ENCODE measurements at regions not wholly inside any gene's neighbourhood (a gene's known extent, or its start where the extent isn't known, plus 50 kb on each side); places are given as distances from the start of the nearest gene placed in this dataset.

DNA sequence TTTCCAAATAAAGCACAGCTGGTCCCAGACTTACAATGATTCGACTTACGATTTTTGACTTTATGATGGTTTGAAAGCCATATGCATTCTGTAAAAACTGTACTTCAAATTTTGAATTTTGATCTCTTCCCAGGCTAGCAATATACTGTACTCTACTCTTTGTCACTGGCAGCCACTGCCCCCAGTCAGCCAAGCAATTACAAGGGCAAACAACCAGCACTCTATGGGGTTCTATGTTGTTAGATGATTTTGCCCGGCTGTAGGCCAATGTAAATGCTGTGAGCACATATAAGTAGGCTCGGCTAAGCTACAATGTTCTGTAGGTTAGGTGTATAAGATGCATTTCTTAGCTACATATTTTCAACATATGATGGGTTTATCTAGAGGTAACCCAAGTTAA, 217.3 kb downstream of the RAB38 start:
- no peak for TF ChIP-seq POLR2A (IDR thresholded peaks at IDR 0.05)
- TF ChIP-seq, protein P1, sequence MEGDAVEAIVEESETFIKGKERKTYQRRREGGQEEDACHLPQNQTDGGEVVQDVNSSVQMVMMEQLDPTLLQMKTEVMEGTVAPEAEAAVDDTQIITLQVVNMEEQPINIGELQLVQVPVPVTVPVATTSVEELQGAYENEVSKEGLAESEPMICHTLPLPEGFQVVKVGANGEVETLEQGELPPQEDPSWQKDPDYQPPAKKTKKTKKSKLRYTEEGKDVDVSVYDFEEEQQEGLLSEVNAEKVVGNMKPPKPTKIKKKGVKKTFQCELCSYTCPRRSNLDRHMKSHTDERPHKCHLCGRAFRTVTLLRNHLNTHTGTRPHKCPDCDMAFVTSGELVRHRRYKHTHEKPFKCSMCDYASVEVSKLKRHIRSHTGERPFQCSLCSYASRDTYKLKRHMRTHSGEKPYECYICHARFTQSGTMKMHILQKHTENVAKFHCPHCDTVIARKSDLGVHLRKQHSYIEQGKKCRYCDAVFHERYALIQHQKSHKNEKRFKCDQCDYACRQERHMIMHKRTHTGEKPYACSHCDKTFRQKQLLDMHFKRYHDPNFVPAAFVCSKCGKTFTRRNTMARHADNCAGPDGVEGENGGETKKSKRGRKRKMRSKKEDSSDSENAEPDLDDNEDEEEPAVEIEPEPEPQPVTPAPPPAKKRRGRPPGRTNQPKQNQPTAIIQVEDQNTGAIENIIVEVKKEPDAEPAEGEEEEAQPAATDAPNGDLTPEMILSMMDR (IDR thresholded peaks at IDR 0.05) = no peak

Data from vagina (tissue), 2 donors.